Chondrocyte (in vitro differentiated cells): ENCODE measurements at regions not wholly inside any gene's neighbourhood (a gene's known extent, or its start where the extent isn't known, plus 50 kb on each side); places are given as distances from the start of the nearest gene placed in this dataset.

ENCODE experiments used
- DNase-seq: peaks from one replicate; pipeline ENCODE4 v3.0.0; 2021; ENCODE audit warnings: mixed read lengths, low spot score
- H3K27ac Mint-ChIP-seq: one replicate; pipeline ENCODE4 v1.8.0; 2021; ENCODE audit warnings: mild to moderate bottlenecking, moderate library complexity, mixed read lengths; ENCODE audit not compliant: unreplicated experiment
- H3K27me3 Mint-ChIP-seq: 2 replicates; pipeline ENCODE4 v1.8.0; 2021; ENCODE audit warnings: low read depth, mixed read lengths
- H3K36me3 Mint-ChIP-seq: 2 replicates; pipeline ENCODE4 v1.8.0; 2021; ENCODE audit warnings: low read depth, mixed read lengths
- H3K4me1 Mint-ChIP-seq: 2 replicates; pipeline ENCODE4 v1.8.0; 2021; ENCODE audit warnings: low read depth, mild to moderate bottlenecking, mixed read lengths
- H3K4me3 Mint-ChIP-seq: one replicate; pipeline ENCODE4 v1.8.0; 2021; ENCODE audit warnings: mild to moderate bottlenecking, moderate library complexity, mixed read lengths; ENCODE audit not compliant: unreplicated experiment
- H3K9me3 Mint-ChIP-seq: 2 replicates; pipeline ENCODE4 v1.8.0; 2021; ENCODE audit warnings: low read depth, mixed read lengths
- CTCF ChIP-seq: fragments of 200-600 bp; sonication (generic); IDR thresholded peaks from 2 replicates; pipeline ENCODE4 v1.5.0; 2021; ENCODE audit warnings: antibody characterized with exemption, mild to moderate bottlenecking, moderate library complexity

DNA sequence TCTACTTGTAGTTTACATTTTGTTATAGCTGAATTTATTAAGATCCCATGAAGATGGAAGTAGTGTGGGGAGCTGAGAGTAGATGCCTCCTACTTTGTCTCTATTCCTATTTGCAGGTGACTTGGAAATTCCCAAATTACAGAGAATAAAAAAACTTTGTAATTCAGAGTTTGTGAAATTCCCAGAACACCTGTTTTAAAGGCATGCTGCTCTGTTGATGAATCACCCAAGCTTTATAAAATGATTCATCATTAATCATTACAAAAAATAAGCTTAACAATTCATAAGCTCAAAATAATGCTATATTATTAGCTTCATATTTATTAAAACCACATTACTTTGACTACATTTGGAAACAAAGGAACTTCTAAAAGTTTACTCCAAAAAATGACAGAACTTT, 856.3 kb downstream of the RPA4 start:
- Mint-ChIP-seq H3K36me3 (no peaks in the 10 kb centered on the region), H3K27ac (no peak overlapping the region), H3K4me1 (no peaks in the 10 kb centered on the region), H3K4me3 (no peak overlapping the region), H3K9me3 (peaks cover 6% of the 10 kb centered on the region), H3K27me3 (peaks cover 5% of the 10 kb centered on the region)
- TF ChIP-seq CTCF = no peak
- no peak for DNase-seq

DNA sequence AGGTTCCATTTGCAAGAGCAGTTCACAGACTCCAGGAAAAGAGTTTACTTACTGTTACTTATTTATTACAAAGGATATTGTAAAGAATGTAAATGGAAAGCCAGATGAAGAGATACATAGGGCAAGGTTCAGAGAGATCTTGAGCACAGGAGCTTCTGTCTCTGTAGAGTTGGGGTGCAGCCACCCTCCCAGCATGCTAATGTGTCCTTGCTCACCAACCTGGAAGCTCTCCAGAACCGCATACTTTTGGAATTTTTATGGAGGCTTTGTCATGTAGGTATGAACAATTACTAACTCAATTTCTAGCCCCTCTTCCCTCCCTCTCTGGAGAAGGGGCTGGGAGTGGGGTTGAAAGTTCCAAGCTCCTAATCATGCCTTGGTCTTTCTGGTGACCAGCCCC, 857.2 kb downstream of the RPA4 start:
- TF ChIP-seq CTCF = no peak
- H3K4me3 Mint-ChIP-seq = no peak overlapping the region
- peaks cover 4% of the 10 kb centered on the region for H3K9me3 Mint-ChIP-seq
- H3K4me1 Mint-ChIP-seq = no peaks in the 10 kb centered on the region
- no peak for DNase-seq
- H3K36me3 Mint-ChIP-seq = no peaks in the 10 kb centered on the region
- no peak overlapping the region for H3K27ac Mint-ChIP-seq
- peaks cover 8% of the 10 kb centered on the region for H3K27me3 Mint-ChIP-seq

DNA sequence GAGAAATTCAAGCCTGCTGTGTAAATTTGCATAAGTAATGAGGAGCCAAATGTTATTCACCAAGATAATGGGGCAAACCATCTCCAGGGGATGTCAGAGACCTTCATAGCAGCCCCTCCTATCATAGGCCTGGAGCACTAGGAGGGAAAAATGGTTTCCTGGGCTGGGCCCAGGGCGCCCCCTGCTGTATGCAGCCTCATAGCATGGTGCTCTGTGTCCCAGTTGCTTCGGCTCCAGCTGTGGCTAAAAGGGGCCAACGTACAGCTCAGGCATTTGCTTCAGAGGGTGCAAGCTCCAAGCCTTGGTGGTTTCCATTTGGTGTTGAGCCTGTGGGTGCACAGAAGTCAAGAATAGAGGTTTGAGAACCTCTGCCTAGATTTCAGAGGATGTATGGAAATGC, 859.3 kb downstream of the RPA4 start:
- Mint-ChIP-seq H3K4me1 (no peaks in the 10 kb centered on the region), H3K27ac (no peak overlapping the region), H3K9me3 (no peaks in the 10 kb centered on the region), H3K4me3 (no peak overlapping the region), H3K36me3 (no peaks in the 10 kb centered on the region), H3K27me3 (peaks cover 8% of the 10 kb centered on the region)
- DNase-seq = no peak
- TF ChIP-seq CTCF = peak; percentile 37

DNA sequence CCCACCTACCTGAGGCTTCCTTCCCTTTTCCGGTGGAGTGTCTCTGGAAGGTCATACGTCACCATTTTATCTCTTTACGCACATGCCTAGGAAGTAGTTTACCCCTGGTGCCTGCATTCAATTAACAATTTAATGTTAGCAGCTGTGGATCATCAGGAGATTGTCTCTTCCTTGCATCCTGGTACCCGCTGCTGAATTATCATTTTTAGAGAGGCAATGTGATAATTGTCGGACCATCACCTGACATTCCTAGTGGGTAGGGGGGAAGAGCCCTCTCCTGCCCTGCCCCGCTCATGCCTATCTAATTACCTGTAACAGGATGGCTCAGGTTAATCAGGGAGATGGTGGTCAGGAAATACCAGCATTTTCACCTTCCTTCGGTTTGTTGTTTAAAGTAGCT, 863.6 kb downstream of the RPA4 start:
- peaks cover 8% of the 10 kb centered on the region for H3K27me3 Mint-ChIP-seq
- peaks cover 5% of the 10 kb centered on the region for H3K4me1 Mint-ChIP-seq
- H3K27ac Mint-ChIP-seq = no peak overlapping the region
- DNase-seq = no peak
- H3K9me3 Mint-ChIP-seq = no peaks in the 10 kb centered on the region
- H3K36me3 Mint-ChIP-seq = no peaks in the 10 kb centered on the region
- no peak for TF ChIP-seq CTCF
- H3K4me3 Mint-ChIP-seq = no peak overlapping the region

DNA sequence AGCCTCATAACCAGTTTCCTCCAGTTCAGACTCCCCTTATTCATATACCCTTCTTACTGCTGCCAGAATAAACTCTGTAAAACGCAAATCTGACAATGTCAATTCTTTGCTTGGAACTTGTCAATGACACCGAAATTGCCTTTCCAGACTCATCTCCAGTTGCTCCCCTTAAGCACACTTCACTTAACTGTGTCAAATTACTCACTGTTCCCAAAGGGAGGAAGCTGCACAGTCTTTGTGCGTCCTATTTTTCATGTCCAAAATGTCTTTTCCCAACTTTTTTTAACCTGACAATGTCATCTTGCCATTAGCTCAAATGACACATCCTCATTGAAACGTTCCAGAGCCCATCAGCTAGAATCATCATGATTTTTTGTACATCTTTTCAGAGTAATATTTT, 867.3 kb downstream of the RPA4 start:
- no peak overlapping the region for H3K4me3 Mint-ChIP-seq
- H3K4me1 Mint-ChIP-seq = peaks cover 5% of the 10 kb centered on the region
- DNase-seq = no peak
- H3K27ac Mint-ChIP-seq = no peak overlapping the region
- no peaks in the 10 kb centered on the region for H3K36me3 Mint-ChIP-seq
- no peak for TF ChIP-seq CTCF
- no peaks in the 10 kb centered on the region for H3K27me3 Mint-ChIP-seq
- no peaks in the 10 kb centered on the region for H3K9me3 Mint-ChIP-seq
